ENCODE measurements at regions not wholly inside any gene's neighbourhood (a gene's known extent, or its start where the extent isn't known, plus 50 kb on each side); places are given as distances from the start of the nearest gene placed in this dataset.
A peak's percentile ranks its signal among the peaks of the same experiment; 100 is the strongest.
"Not testable (repeated sequence)": the region's sequence is repeated elsewhere in the genome, so short reads cannot be mapped to it uniquely, and the experiment has no call there.

DNA sequence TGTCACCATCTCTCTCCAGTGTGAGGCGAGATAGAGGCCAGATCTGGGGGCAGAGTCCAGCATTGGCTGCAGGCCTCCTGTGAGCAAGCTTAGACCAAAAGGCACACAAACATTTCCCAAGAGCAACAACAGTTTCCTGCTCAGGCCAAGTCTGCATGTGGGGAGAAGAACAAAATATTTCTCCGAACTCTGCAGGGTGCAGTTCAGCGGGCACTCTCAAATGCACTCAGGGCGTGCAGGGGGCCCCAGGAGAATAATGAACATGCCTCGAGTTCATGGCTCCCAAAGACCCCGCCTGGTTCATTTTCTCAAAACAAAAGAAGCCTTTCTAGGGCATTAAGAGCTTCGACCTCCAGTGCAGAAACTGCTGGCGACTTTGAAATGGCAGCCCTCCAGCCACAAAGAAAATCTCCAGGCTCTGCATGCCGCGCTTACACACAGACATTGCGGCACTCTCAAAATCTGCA lies 57.8 kb upstream of the HELT start:
- DNase-seq, result no peak
- no peaks in the 10 kb centered on the region for H3K9me3 ChIP-seq
- H3K27me3 ChIP-seq, result no peaks in the 10 kb centered on the region
- H3K36me3 ChIP-seq, result no peaks in the 10 kb centered on the region
- H3K4me1 ChIP-seq, result no peaks in the 10 kb centered on the region
- TF ChIP-seq, protein P1, sequence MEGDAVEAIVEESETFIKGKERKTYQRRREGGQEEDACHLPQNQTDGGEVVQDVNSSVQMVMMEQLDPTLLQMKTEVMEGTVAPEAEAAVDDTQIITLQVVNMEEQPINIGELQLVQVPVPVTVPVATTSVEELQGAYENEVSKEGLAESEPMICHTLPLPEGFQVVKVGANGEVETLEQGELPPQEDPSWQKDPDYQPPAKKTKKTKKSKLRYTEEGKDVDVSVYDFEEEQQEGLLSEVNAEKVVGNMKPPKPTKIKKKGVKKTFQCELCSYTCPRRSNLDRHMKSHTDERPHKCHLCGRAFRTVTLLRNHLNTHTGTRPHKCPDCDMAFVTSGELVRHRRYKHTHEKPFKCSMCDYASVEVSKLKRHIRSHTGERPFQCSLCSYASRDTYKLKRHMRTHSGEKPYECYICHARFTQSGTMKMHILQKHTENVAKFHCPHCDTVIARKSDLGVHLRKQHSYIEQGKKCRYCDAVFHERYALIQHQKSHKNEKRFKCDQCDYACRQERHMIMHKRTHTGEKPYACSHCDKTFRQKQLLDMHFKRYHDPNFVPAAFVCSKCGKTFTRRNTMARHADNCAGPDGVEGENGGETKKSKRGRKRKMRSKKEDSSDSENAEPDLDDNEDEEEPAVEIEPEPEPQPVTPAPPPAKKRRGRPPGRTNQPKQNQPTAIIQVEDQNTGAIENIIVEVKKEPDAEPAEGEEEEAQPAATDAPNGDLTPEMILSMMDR (IDR thresholded peaks at IDR 0.05), result no peak
- TF ChIP-seq POLR2A (IDR thresholded peaks at IDR 0.05), result no peak
- H3K4me3 ChIP-seq, result no peak overlapping the region
- no peak overlapping the region for H3K27ac ChIP-seq

DNA sequence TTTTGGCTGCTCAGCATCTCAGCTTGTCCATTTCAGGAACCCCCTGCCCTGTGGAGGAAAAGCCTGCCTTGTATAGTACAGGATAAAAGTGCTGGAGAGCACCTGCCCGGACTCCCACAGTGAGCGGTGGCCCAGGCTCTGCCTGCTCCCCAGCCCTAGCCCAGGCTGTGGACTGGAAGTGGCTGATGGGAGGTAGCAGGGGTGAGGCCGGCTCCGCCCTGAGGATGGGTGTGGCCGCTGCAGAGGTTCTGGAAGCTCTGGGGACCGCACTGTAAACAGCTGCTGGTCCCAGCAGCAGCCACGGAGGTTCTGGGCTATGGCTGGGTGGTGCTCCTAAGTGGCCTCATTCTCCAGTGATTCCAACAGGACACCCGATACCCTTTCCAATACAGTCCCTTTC lies 56.6 kb upstream of the HELT start:
- TF ChIP-seq POLR2A (IDR thresholded peaks at IDR 0.05), result no peak
- TF ChIP-seq, protein P1 (IDR thresholded peaks at IDR 0.05), result no peak
- Histone ChIP-seq H3K27me3 (no peaks in the 10 kb centered on the region), H3K27ac (no peak overlapping the region), H3K4me1 (no peaks in the 10 kb centered on the region), H3K4me3 (no peak overlapping the region), H3K9me3 (no peaks in the 10 kb centered on the region), H3K36me3 (no peaks in the 10 kb centered on the region)
- DNase-seq, result peak in 1 of 3 donors; percentile 39

DNA sequence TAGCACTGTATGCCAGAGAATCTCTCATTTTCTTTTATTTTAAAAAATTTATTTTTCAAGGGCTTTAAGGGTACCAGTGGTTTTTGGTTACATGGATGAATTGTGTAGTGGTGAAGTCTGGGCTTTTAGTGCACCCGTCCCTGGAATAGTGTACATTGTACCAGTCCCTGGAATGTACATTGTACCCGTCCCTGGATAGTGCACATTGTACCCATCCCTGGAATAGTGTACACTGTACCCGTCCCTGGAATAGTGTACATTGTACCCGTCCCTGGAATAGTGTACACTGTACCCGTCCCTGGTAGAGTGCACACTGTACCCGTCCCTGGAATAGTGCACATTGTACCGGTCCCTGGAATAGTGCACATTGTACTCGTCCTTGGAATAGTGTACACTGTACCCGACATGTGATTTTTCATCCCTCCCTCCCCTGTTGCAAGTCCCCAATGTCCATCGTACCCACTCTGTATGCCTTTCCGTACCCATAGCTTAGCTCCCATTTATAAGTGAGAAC lies 56.1 kb upstream of the HELT start:
- no peaks in the 10 kb centered on the region for H3K9me3 ChIP-seq
- peak in 1 of 3 donors; percentile 7 for DNase-seq
- no peaks in the 10 kb centered on the region for H3K4me1 ChIP-seq
- no peak for TF ChIP-seq POLR2A (IDR thresholded peaks at IDR 0.05)
- no peaks in the 10 kb centered on the region for H3K36me3 ChIP-seq
- no peaks in the 10 kb centered on the region for H3K27me3 ChIP-seq
- H3K4me3 ChIP-seq, result no peak overlapping the region
- no peak overlapping the region for H3K27ac ChIP-seq

DNA sequence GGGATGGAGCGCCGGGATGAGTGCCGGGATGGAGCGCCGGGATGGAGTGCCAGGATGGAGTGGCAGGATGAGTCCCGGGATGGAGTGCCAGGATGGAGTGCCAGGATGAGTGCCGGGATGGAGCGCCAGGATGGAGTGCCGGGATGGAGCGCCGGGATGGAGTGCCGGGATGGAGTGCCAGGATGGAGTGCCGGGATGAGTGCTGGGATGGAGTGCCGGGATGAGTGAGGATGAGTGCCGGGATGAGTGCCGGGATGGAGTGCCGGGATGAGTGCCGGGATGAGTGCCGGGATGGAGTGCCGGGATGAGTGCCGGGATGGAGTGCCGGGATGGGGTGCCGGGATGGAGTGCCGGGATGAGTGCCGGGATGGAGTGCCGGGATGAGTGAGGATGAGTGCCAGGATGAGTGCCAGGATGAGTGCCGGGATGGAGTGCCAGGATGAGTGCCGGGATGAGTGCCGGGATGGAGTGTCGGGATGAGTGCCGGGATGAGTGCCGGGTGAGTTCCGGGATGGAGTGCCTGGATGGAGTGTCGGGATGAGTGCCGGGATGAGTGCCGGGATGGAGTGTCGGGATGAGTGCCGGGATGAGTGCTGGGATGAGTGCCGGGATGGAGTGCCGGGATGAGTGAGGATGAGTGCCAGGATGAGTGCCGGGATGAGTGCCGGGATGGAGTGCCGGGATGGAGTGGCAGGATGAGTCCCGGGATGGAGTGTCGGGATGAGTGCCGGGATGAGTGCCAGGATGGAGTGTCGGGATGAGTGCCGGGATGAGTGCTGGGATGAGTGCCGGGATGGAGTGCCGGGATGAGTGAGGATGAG lies 52.9 kb upstream of the HELT start:
- not testable (repeated sequence) for H3K4me3 ChIP-seq, H3K27me3 ChIP-seq, H3K9me3 ChIP-seq, H3K4me1 ChIP-seq, H3K36me3 ChIP-seq, H3K27ac ChIP-seq
- peak in 1 of 3 donors; percentile 17 for DNase-seq

DNA sequence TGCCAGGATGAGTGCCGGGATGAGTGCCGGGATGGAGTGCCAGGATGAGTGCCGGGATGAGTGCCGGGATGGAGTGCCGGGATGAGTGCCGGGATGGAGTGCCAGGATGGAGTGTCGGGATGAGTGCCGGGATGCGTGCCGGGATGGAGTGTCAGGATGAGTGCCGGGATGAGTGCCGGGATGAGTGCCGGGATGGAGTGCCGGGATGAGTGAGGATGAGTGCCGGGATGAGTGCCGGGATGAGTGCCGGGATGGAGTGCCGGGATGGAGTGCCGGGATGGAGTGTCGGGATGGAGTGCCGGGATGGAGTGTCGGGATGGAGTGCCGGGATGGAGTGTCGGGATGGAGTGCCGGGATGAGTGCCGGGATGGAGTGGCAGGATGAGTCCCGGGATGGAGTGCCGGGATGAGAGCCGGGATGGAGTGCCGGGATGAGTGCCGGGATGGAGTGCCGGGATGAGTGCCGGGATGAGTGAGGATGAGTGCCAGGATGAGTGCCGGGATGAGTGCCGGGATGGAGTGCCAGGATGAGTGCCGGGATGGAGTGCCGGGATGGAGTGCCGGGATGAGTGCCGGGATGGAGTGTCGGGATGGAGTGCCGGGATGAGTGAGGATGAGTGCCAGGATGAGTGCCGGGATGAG lies 52.1 kb upstream of the HELT start:
- not testable (repeated sequence) for H3K27me3 ChIP-seq, H3K4me3 ChIP-seq, H3K36me3 ChIP-seq, H3K27ac ChIP-seq, H3K9me3 ChIP-seq, H3K4me1 ChIP-seq
- peak in 1 of 3 donors; percentile 19 for DNase-seq

DNA sequence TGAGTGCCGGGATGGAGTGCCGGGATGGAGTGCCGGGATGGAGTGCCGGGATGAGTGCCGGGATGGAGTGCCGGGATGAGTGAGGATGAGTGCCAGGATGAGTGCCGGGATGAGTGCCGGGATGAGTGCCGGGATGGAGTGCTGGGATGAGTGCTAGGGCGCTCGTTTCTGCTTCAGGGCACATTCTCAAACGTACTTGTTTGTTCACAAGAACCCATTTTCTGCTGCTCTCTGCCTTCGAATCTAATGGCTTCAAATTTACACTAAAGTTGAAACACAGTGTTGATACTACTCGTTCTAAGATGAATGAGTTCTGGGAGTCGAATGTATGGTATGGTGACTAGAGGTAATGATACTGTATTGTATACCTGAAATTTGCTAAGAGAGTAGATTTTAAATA lies 50.6 kb upstream of the HELT start:
- H3K27me3 ChIP-seq, H3K27ac ChIP-seq, H3K4me3 ChIP-seq, H3K9me3 ChIP-seq, H3K4me1 ChIP-seq, H3K36me3 ChIP-seq: not testable (repeated sequence)
- DNase-seq, result peak in 1 of 3 donors; percentile 15

DNA sequence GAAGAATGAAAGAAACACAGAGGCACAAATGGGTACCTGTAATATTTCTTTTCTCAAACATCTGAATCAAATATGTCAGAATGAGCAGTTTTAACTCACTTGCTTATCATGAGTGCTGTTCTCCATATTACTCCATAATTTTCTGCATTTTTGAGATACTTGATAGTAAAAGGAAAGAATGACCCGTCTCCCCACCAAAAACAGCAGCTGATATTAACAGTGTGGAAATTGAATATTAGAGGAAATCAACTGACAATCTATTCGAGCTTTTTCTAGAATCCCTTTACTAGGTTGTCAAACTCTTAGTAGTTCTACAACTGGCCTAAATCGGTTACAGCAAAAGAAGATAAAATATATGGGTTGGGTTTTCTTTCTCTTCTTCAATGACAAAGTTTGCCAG lies 49.9 kb upstream of the HELT start:
- no peak overlapping the region for H3K27ac ChIP-seq
- H3K4me3 ChIP-seq, result no peak overlapping the region
- DNase-seq, result no peak
- no peaks in the 10 kb centered on the region for H3K36me3 ChIP-seq
- H3K9me3 ChIP-seq, result no peaks in the 10 kb centered on the region
- H3K4me1 ChIP-seq, result no peaks in the 10 kb centered on the region
- no peaks in the 10 kb centered on the region for H3K27me3 ChIP-seq
- TF ChIP-seq POLR2A (IDR thresholded peaks at IDR 0.05), result no peak
- TF ChIP-seq, protein P1 (IDR thresholded peaks at IDR 0.05), result no peak

Small RNA genes in the stretch of these regions (small RNA-seq; reads per million reads assigned to genes)
- 0 reads per million in 2 donors for gene MIR4455
